Forelimb muscle (tissue), 1 donor: ENCODE measurements at regions not wholly inside any gene's neighbourhood (a gene's known extent, or its start where the extent isn't known, plus 50 kb on each side); places are given as distances from the start of the nearest gene placed in this dataset.

Experiments
- DNase-seq: peaks from one replicate; pipeline ENCODE4 v3.0.0-alpha.2; 2013; ENCODE audit warnings: low read depth

- no peak for DNase-seq
Measured at GRCh38 chr10:20954519-20954918, 57.4 kb upstream of the NEBL start.

- DNase-seq: no peak
Measured at GRCh38 chr10:20953120-20953519, 56.0 kb upstream of the NEBL start.

- no peak for DNase-seq
Measured at GRCh38 chr10:20949967-20950366, 52.9 kb upstream of the NEBL start.

- no peak for DNase-seq
Measured at GRCh38 chr10:20948686-20949327, 51.7 kb upstream of the NEBL start.
